Transverse colon (tissue), 4 donors: ENCODE measurements at regions not wholly inside any gene's neighbourhood (a gene's known extent, or its start where the extent isn't known, plus 50 kb on each side); places are given as distances from the start of the nearest gene placed in this dataset.

ENCODE experiments used
- DNase-seq: peaks from one replicate; pipeline ENCODE4 v3.0.0-alpha.2; 2019
- H3K27ac ChIP-seq, 4 donors: fragments of 200-600 bp; sonication (generic); 2 replicates each; pipeline ENCODE4 v1.5.1; 2016 to 2018; ENCODE audit warnings: inconsistent platforms in 4 of 4
- H3K27me3 ChIP-seq: fragments of 200-600 bp; sonication (generic); 2 replicates; pipeline ENCODE4 v1.5.1; 2017; ENCODE audit warnings: inconsistent platforms
- H3K36me3 ChIP-seq, 4 donors: fragments of 200-600 bp; sonication (generic); 2 replicates each; pipeline ENCODE4 v1.5.1; 2017 to 2019; ENCODE audit warnings: inconsistent platforms in 4 of 4
- H3K4me1 ChIP-seq, 4 donors: fragments of 200-600 bp; sonication (generic); 2 replicates each; pipeline ENCODE4 v1.5.1; 2017 to 2020; ENCODE audit warnings: inconsistent platforms in 4 of 4
- H3K4me3 ChIP-seq, 4 donors: fragments of 200-600 bp; sonication (generic); 1 replicate in 1 of 4; 2 replicates in 3 of 4; pipeline versions ENCODE4 v1.5.1 to v1.6.1; 2017 to 2019; ENCODE audit warnings: inconsistent platforms in 4 of 4
- H3K9me3 ChIP-seq, 2 donors: fragments of 200-600 bp; sonication (generic); 2 replicates each; pipeline ENCODE4 v1.5.1; 2017 to 2019; ENCODE audit warnings: inconsistent platforms in 2 of 2
- EP300 ChIP-seq: sonication (generic); formaldehyde crosslinking; IDR thresholded peaks from one replicate; pipeline ENCODE4 v1.6.1; 2017; ENCODE audit warnings: antibody characterized with exemption, low read depth
- POLR2A ChIP-seq: fragments of 450-650 bp; IDR thresholded peaks from one replicate; pipeline ENCODE4 v1.6.1; 2016; ENCODE audit warnings: antibody characterized with exemption, mild to moderate bottlenecking, moderate library complexity
- POLR2AphosphoS5 ChIP-seq, 3 donors: sonication (generic); formaldehyde crosslinking; IDR thresholded peaks; one replicate each; pipeline ENCODE4 v1.6.1; 2016; ENCODE audit warnings: antibody characterized with exemption in 3 of 3
- WGBS, 2 donors: methylation state at CpG; one replicate each; pipeline ENCODE4 v1.1.5; 2018; ENCODE audit warnings: low coverage in 1 of 2; 5-methylcytosine and 5-hydroxymethylcytosine counted together
- in situ Hi-C, 4 donors: fragments of 200-750 bp; cut with MboI; loops; one replicate each; pipeline versions ENCODE4 v1.15.0 to v1.15.1; 2017; ENCODE audit warnings: low sequenced_read_pairs in 3 of 4, low pct_ligation_motif_present in 1 of 4, low pct_unique_long_range_greater_than_20kb in 1 of 4
- intact Hi-C: fragments of 100-400 bp; cut with DNase I; formaldehyde crosslinking; loops from one replicate; pipeline ENCODE4 v1.15.1; 2023; ENCODE audit warnings: low total_unique reads
- TF ChIP-seq, protein P1 (sequence below), 5 experiments: fragments of 200-600 bp in 3 of 5; fragments of 450-650 bp in 2 of 5; sonication (generic) in 3 of 5; IDR thresholded peaks; 1 replicate in 2 of 5; 2 replicates in 3 of 5; pipeline ENCODE4 v1.5.1; 2016 to 2017; ENCODE audit warnings: antibody characterized with exemption in 5 of 5, inconsistent platforms in 3 of 5, mild to moderate bottlenecking in 2 of 5, moderate library complexity in 1 of 5

DNA sequence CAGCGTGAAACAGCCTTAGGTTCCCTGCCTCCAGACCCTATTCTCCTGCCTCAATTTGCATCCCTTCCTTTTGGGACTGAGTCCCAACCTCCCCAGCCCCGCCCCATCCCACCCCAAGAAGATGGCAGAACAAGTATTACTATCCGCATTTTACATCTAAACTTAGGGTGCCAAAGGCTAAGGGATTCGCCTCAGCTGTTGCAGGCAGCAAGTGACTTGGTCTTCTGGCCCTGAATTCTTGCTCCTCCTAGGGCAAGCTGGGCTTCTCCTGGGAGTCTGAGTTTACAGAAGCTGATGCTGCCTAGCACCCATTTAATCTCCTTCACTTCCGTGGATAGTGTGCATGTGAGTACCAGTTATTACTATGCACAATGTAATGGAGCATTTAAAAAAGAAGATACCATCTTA, 161.3 kb upstream of the NR5A2 start:
- Histone ChIP-seq H3K4me3 (no peak overlapping the region), H3K9me3 (no peaks in the 10 kb centered on the region), H3K27ac (no peak overlapping the region), H3K4me1 (no peaks in the 10 kb centered on the region), H3K36me3 (no peaks in the 10 kb centered on the region), H3K27me3 (no peaks in the 10 kb centered on the region)
- WGBS, 2 donors: 68 to 71% methylated on average over 5 of the region's 5 CpGs
- no peak for TF ChIP-seq EP300
- TF ChIP-seq POLR2AphosphoS5 (IDR thresholded peaks at IDR 0.05): no peak
- TF ChIP-seq, protein P1, sequence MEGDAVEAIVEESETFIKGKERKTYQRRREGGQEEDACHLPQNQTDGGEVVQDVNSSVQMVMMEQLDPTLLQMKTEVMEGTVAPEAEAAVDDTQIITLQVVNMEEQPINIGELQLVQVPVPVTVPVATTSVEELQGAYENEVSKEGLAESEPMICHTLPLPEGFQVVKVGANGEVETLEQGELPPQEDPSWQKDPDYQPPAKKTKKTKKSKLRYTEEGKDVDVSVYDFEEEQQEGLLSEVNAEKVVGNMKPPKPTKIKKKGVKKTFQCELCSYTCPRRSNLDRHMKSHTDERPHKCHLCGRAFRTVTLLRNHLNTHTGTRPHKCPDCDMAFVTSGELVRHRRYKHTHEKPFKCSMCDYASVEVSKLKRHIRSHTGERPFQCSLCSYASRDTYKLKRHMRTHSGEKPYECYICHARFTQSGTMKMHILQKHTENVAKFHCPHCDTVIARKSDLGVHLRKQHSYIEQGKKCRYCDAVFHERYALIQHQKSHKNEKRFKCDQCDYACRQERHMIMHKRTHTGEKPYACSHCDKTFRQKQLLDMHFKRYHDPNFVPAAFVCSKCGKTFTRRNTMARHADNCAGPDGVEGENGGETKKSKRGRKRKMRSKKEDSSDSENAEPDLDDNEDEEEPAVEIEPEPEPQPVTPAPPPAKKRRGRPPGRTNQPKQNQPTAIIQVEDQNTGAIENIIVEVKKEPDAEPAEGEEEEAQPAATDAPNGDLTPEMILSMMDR (IDR thresholded peaks at IDR 0.05): no peak
- no peak for TF ChIP-seq POLR2A
- in situ Hi-C loops: no loop called here
- DNase-seq: no peak
- intact Hi-C loops: no loop called here

DNA sequence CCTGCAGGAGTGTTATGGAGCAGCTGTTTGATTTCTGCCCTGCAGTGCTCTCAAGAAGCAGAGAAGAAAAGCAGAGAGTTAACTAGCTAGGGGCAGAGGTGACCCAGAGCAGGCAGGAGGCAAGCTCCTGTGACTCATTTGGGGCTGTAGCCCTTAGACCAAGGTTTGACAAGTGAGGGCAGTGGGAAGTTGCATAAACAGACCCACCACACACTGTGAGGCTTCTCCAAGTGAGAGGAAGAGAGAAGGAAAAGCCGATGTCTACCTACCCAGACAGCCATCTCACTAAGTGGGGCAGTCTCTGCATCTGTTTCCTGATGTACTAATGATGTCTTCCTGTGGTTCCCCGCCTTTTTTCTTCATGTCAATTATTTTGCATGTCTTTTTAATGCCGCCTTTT, 159.9 kb upstream of the NR5A2 start:
- Histone ChIP-seq H3K27me3 (no peaks in the 10 kb centered on the region), H3K4me3 (no peak overlapping the region), H3K36me3 (no peaks in the 10 kb centered on the region), H3K4me1 (no peaks in the 10 kb centered on the region), H3K27ac (no peak overlapping the region), H3K9me3 (no peaks in the 10 kb centered on the region)
- no peak for DNase-seq
- no peak for TF ChIP-seq POLR2AphosphoS5 (IDR thresholded peaks at IDR 0.05)
- no peak for TF ChIP-seq EP300
- TF ChIP-seq, protein P1 (IDR thresholded peaks at IDR 0.05): no peak
- no peak for TF ChIP-seq POLR2A
- intact Hi-C loops (no loop called here), in situ Hi-C loops (no loop called here)
- 42 to 59% methylated on average over 3 of the region's 3 CpGs for WGBS, 2 donors

DNA sequence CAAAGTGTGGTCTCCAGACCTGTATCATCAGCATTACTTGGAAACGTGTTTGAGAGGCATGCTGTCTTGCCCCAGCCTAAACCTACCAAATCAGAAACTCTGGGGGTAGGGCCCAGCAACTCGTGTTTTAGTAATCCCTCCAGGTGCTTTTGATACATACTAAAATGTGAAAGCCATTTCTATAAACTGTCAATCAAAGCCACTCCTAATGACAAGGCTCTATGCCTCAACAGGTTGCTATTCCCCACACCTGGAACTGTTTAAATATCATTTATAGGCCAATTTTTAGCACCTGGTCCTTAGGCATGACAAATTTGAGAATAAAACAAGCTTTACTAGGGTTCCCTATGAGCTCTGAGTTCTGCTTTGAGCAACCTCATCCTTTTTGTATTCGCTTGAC, 158.7 kb upstream of the NR5A2 start:
- TF ChIP-seq, protein P1 (IDR thresholded peaks at IDR 0.05): no peak
- TF ChIP-seq POLR2A (no peak), POLR2AphosphoS5 (IDR thresholded peaks at IDR 0.05) (no peak), EP300 (no peak)
- Histone ChIP-seq H3K36me3 (no peaks in the 10 kb centered on the region), H3K27ac (no peak overlapping the region), H3K9me3 (no peaks in the 10 kb centered on the region), H3K4me1 (no peaks in the 10 kb centered on the region), H3K4me3 (no peak overlapping the region), H3K27me3 (no peaks in the 10 kb centered on the region)
- 60 to 64% methylated on average over 2 to 3 of the region's 3 CpGs for WGBS, 2 donors
- in situ Hi-C loops (no loop called here), intact Hi-C loops (no loop called here)
- no peak for DNase-seq

DNA sequence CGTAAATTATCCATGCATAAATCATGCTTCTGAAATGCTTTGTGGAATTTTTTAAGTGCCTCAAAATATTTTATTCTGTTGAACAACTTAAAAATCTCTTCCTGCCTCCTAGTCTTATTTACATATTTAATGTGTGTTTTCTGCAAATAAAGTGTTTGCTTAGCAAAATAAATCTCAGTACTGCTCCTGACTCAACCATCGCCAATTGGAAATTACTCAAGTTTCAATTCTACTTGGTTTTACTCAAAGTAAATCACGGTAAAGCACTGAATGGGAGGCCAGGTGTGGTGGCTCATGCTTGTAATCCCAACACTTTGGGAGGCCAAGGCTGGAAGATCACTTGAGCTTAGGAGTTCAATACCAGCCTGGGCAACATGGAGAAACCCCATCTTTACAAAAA, 152.2 kb upstream of the NR5A2 start:
- TF ChIP-seq POLR2A (no peak), POLR2AphosphoS5 (IDR thresholded peaks at IDR 0.05) (no peak), EP300 (no peak)
- TF ChIP-seq, protein P1 (IDR thresholded peaks at IDR 0.05): no peak
- intact Hi-C loops (no loop called here), in situ Hi-C loops (no loop called here)
- no peaks in the 10 kb centered on the region for H3K4me1 ChIP-seq
- 65 to 78% methylated on average over 3 of the region's 3 CpGs for WGBS, 2 donors
- no peaks in the 10 kb centered on the region for H3K36me3 ChIP-seq
- no peaks in the 10 kb centered on the region for H3K27me3 ChIP-seq
- H3K27ac ChIP-seq: no peak overlapping the region
- H3K4me3 ChIP-seq: no peak overlapping the region
- H3K9me3 ChIP-seq: no peaks in the 10 kb centered on the region
- DNase-seq: no peak
